SK-N-MC (cell line): ENCODE measurements at regions not wholly inside any gene's neighbourhood (a gene's known extent, or its start where the extent isn't known, plus 50 kb on each side); places are given as distances from the start of the nearest gene placed in this dataset.

Experiments
- DNase-seq: peaks from one replicate; pipeline ENCODE4 v3.0.0-alpha.2; 2011; ENCODE audit warnings: low read depth, low spot score
- H3K27ac ChIP-seq: fragments of 200-600 bp; sonication (generic); 2 replicates; pipeline ENCODE4 v1.5.1; 2016; ENCODE audit warnings: mixed run types
- H3K36me3 ChIP-seq: fragments of 200-600 bp; sonication (generic); 2 replicates; pipeline ENCODE4 v1.6.1; 2017; ENCODE audit warnings: antibody characterized with exemption, low read length, mixed read lengths; ENCODE audit not compliant: insufficient read depth
- H3K4me3 ChIP-seq: fragments of 200-600 bp; sonication (generic); 2 replicates; pipeline ENCODE4 v1.5.1; 2016
- H3K9ac ChIP-seq: fragments of 200-600 bp; sonication (generic); 2 replicates; pipeline ENCODE4 v1.8.0; 2017; ENCODE audit warnings: mixed run types, mixed read lengths; ENCODE audit not compliant: insufficient read length
- H3K9me3 ChIP-seq: fragments of 200-600 bp; sonication (generic); 2 replicates; pipeline ENCODE4 v1.6.1; 2017; ENCODE audit warnings: low read depth, mild to moderate bottlenecking, antibody characterized with exemption, low read length, moderate library complexity, mixed read lengths
- EZH2 ChIP-seq: fragments of 200-600 bp; sonication (generic); IDR thresholded peaks from one replicate; pipeline ENCODE4 v1.6.1; 2017; ENCODE audit warnings: antibody characterized with exemption
- FOXP2 ChIP-seq: optimal IDR thresholded peaks from 2 replicates; pipeline ENCODE3; 2011; ENCODE audit warnings: mild to moderate bottlenecking, moderate library complexity; ENCODE audit not compliant: insufficient read depth; ENCODE audit errors: extremely low read length, control extremely low read depth
- POLR2AphosphoS5 ChIP-seq: IDR thresholded peaks from 2 replicates; pipeline ENCODE4 v1.6.1; 2012; ENCODE audit warnings: mild to moderate bottlenecking, low read depth, low read length, borderline replicate concordance

DNA sequence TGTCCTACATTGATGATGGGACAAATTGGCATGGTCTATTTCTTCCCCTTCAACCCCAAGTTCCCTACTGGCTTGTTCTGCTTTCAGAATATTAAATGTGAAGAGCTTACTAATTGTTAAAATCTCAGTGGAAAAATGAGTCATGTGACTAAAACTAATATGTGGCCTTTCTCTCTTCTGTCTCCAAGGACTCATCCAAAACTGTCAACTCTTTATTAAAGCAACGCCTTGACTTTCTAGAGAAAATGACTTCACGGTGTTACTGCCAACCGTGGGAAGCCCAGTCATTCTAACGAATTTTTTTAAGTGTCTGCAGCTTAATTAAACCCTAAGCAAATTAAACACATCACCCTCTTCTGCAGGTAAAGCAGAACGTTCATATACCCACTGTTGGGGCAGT is 431.6 kb downstream of the DTWD2 start:
- DNase-seq: no peak
- H3K4me3 ChIP-seq: no peak overlapping the region
- TF ChIP-seq EZH2: no peak
- TF ChIP-seq POLR2AphosphoS5: no peak
- TF ChIP-seq FOXP2: no peak
- no peaks in the 10 kb centered on the region for H3K36me3 ChIP-seq
- no peak overlapping the region for H3K9ac ChIP-seq
- no peak overlapping the region for H3K27ac ChIP-seq
- H3K9me3 ChIP-seq: no peaks in the 10 kb centered on the region

DNA sequence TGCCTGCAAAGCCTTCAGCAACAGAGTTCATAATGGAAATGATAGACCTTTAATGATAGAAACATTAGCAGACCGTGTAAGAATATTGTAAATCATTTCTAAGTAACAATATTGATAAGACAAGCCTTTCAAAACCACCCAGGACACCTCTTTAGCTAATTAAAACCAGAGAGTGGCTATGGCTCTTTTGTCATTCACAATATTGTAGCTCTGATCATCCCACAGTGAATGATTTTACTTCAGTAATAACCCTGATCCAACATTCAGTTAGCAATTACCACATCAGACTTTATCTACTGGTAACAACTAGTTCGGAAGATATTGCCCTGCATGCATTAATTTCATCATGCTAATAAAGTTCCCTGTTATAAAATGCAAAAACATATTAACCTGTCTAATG is 432.6 kb downstream of the DTWD2 start:
- no peak overlapping the region for H3K27ac ChIP-seq
- H3K36me3 ChIP-seq: no peaks in the 10 kb centered on the region
- no peak overlapping the region for H3K9ac ChIP-seq
- no peak for DNase-seq
- H3K4me3 ChIP-seq: no peak overlapping the region
- H3K9me3 ChIP-seq: no peaks in the 10 kb centered on the region
- no peak for TF ChIP-seq FOXP2
- TF ChIP-seq POLR2AphosphoS5: no peak
- no peak for TF ChIP-seq EZH2

DNA sequence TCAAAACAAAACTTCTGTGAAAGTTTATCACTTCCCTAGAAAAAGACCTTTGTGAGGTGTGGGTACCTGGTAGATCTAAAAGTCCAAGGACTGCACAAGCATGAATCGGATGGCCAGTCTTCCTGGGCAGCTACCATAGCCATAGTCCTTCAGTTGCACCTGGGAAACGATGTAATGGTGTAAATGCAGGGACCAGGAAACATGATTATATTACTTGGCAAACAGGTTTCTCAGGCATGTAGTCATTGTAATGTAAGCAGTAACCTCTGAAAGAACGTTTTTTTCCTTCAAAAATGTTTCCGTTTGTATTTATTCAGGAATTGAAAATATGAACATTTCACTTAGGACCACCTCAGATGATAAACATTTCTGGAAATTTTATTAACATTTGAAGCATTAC is 433.4 kb downstream of the DTWD2 start:
- no peak overlapping the region for H3K27ac ChIP-seq
- no peak overlapping the region for H3K4me3 ChIP-seq
- no peak overlapping the region for H3K9ac ChIP-seq
- H3K9me3 ChIP-seq: no peaks in the 10 kb centered on the region
- no peaks in the 10 kb centered on the region for H3K36me3 ChIP-seq
- DNase-seq: no peak
- no peak for TF ChIP-seq POLR2AphosphoS5

DNA sequence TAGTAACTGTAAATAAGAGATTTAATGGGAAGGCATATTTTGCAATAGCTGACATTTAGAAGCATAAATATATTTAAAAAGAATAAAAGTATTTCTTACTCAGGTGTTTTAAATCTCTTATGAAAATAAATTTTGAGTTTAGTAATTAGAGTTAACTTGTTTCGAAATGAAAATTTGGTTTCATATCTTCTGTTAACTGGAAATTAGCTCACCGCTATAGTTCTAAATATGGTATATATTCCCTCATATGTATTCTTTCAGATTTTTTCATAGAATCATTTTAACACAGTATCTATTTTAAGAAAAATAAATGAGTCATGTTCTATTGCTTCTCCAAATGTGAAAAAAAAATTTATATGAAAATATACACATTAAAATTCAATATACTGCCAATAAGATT is 434.1 kb downstream of the DTWD2 start:
- no peak overlapping the region for H3K9ac ChIP-seq
- no peaks in the 10 kb centered on the region for H3K9me3 ChIP-seq
- TF ChIP-seq POLR2AphosphoS5 (no peak), FOXP2 (no peak), EZH2 (no peak)
- no peak overlapping the region for H3K27ac ChIP-seq
- no peaks in the 10 kb centered on the region for H3K36me3 ChIP-seq
- DNase-seq: no peak
- no peak overlapping the region for H3K4me3 ChIP-seq

DNA sequence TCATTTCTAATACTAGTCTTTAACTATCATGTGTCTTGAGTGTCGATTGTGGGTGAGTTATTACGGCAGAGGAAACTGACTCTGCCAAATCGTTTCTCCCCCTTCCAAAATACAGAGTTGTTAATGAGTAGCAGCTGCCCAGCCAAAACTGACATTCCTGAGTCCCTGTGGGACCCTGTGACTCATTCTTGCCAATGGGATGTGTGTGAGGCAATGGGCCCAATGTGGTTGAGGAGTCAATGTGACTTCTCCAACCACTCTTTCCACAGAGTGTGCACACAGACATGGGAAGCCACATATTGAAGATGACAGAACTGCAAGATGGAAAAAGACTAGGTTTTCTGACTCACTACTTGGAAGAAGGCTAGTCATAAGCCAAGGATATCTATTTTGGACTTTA is 434.7 kb downstream of the DTWD2 start:
- Histone ChIP-seq H3K27ac (no peak overlapping the region), H3K4me3 (no peak overlapping the region), H3K9me3 (no peaks in the 10 kb centered on the region), H3K36me3 (no peaks in the 10 kb centered on the region), H3K9ac (no peak overlapping the region)
- DNase-seq: no peak
- TF ChIP-seq EZH2: no peak
- TF ChIP-seq POLR2AphosphoS5: no peak
- no peak for TF ChIP-seq FOXP2

DNA sequence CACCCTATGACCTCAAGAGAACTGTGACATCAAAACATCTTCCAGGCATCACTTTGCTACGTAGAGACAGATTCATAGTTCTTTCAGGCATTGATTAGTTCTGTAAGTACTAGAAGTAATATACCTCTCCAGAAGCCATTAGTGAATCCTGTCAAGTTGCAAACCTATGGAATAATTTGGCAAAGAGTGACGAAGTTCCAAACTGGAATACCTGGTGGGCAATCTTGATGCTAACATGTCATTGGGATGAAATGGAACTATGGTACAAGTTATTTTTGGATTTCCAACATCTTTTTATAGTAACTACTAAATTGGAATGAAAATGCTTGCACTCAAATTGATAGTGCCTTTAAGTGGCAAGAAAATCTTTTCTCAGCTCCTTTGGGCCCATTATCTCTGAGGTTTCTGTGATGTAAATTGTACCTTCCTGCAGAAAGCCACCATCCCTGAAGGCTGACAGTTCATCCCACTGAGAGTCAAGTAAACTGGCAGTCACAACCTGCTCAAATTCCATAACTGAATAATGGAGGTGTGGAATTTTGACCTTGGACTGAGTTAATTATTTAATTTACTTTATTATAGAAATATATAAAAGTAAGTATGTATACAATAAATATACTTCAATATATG is 435.5 kb downstream of the DTWD2 start:
- DNase-seq: no peak
- Histone ChIP-seq H3K9me3 (no peaks in the 10 kb centered on the region), H3K9ac (no peak overlapping the region), H3K27ac (no peak overlapping the region), H3K4me3 (no peak overlapping the region), H3K36me3 (no peaks in the 10 kb centered on the region)
- TF ChIP-seq EZH2 (no peak), FOXP2 (no peak), POLR2AphosphoS5 (no peak)

DNA sequence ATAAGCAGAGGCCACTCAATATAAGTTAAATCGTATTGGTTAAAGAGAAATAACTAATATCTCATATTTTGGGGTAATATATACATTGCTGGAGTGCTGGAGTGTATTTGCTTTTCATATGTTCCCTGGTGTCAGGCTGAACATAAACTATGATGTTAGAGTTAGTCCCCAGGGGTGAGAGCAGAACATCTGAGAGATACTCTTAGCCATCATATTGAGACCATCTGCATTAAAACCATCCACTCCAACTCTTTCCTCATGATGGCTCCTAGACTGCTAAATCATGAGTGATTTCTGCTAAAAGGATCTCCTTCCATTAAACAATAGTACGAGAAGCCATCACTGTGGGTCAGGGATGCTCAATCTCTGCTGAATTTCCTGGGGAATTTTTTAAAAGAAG is 436.2 kb downstream of the DTWD2 start:
- Histone ChIP-seq H3K9me3 (no peaks in the 10 kb centered on the region), H3K9ac (no peak overlapping the region), H3K4me3 (no peak overlapping the region), H3K36me3 (no peaks in the 10 kb centered on the region), H3K27ac (no peak overlapping the region)
- no peak for TF ChIP-seq EZH2
- no peak for TF ChIP-seq POLR2AphosphoS5
- no peak for TF ChIP-seq FOXP2
- DNase-seq: no peak

DNA sequence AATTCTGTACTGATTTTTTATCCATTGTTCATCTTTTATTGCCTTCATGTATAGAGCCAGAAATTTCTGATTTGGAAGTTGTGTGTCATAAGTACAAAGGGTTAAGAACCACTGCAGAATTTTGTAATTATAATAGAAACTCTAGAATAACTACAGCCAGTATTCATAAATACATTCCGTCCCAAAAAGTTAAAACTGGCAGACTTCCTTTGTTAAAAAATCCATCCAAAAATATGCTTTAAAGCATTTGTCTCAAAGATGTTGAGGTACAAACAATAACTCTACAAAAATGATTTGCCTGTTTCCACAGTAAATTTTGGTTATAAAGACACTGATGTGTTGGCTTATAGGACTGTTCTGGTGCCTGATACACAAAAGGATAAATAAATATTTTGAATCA is 436.6 kb downstream of the DTWD2 start:
- no peak overlapping the region for H3K4me3 ChIP-seq
- no peak for DNase-seq
- no peak overlapping the region for H3K9ac ChIP-seq
- H3K36me3 ChIP-seq: no peaks in the 10 kb centered on the region
- H3K27ac ChIP-seq: no peak overlapping the region
- no peak for TF ChIP-seq EZH2
- no peak for TF ChIP-seq FOXP2
- TF ChIP-seq POLR2AphosphoS5: no peak
- no peaks in the 10 kb centered on the region for H3K9me3 ChIP-seq

DNA sequence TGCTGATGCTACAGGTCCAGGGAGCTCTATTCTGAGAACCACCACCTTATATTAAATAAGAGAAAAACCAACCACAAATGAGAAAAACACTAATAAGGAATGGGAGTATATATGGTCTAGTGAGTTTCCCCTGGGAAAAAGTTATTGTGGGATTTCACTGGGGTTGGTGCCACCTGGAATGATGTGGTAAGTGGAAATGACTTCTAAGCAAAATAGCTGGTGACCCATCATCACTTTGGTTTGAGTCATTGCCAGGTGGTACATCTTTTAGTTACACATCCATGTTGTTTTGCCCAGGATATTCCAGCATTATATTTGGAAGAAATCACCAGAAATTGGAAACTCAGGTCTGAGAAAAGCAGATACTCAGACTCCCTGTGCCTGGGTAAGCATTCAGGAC is 437.3 kb downstream of the DTWD2 start:
- H3K27ac ChIP-seq: no peak overlapping the region

More for the DNA sequence above, 437.3 kb downstream of the DTWD2 start:
- Histone ChIP-seq H3K4me3 (no peak overlapping the region), H3K36me3 (no peaks in the 10 kb centered on the region), H3K9ac (no peak overlapping the region), H3K9me3 (no peaks in the 10 kb centered on the region)
- no peak for TF ChIP-seq EZH2
- no peak for TF ChIP-seq FOXP2
- TF ChIP-seq POLR2AphosphoS5: no peak
- no peak for DNase-seq
